Bronchial epithelial cell (primary cell): ENCODE measurements at regions not wholly inside any gene's neighbourhood (a gene's known extent, or its start where the extent isn't known, plus 50 kb on each side); places are given as distances from the start of the nearest gene placed in this dataset.

Experiments used
- DNase-seq: peaks from one replicate; pipeline ENCODE4 v3.0.0-alpha.2; 2010; ENCODE audit warnings: low read depth
- FAIRE-seq: peaks from 2 replicates; lab custom pipeline; 2011; peaks lifted over from hg19 to GRCh38; lab: Jason Lieb, UNC
- H3K27me3 ChIP-seq: 2 replicates; pipeline ENCODE4 v1.5.1; 2011; ENCODE audit warnings: low read length; ENCODE audit not compliant: control insufficient read depth, insufficient read depth
- H3K36me3 ChIP-seq: 2 replicates; pipeline ENCODE4 v1.5.1; 2011; ENCODE audit warnings: low read length; ENCODE audit not compliant: control insufficient read depth, insufficient read depth
- H3K4me3 ChIP-seq: 2 replicates; pipeline ENCODE4 v1.5.1; 2011; ENCODE audit warnings: mild to moderate bottlenecking, low read depth, low read length, control low read depth
- TF ChIP-seq, protein P1 (sequence below): IDR thresholded peaks from 2 replicates; pipeline ENCODE4 v1.5.1; 2011; ENCODE audit warnings: mild to moderate bottlenecking, moderate library complexity, low read length, control low read depth, inconsistent platforms; ENCODE audit not compliant: insufficient read depth, severe bottlenecking

- no peak overlapping the region for H3K4me3 ChIP-seq
- TF ChIP-seq, protein P1, sequence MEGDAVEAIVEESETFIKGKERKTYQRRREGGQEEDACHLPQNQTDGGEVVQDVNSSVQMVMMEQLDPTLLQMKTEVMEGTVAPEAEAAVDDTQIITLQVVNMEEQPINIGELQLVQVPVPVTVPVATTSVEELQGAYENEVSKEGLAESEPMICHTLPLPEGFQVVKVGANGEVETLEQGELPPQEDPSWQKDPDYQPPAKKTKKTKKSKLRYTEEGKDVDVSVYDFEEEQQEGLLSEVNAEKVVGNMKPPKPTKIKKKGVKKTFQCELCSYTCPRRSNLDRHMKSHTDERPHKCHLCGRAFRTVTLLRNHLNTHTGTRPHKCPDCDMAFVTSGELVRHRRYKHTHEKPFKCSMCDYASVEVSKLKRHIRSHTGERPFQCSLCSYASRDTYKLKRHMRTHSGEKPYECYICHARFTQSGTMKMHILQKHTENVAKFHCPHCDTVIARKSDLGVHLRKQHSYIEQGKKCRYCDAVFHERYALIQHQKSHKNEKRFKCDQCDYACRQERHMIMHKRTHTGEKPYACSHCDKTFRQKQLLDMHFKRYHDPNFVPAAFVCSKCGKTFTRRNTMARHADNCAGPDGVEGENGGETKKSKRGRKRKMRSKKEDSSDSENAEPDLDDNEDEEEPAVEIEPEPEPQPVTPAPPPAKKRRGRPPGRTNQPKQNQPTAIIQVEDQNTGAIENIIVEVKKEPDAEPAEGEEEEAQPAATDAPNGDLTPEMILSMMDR, result no peak
- FAIRE-seq, result no peak
Observed at GRCh38 chr1:208951908-208952307, 631.6 kb upstream of the CAMK1G start.

DNA sequence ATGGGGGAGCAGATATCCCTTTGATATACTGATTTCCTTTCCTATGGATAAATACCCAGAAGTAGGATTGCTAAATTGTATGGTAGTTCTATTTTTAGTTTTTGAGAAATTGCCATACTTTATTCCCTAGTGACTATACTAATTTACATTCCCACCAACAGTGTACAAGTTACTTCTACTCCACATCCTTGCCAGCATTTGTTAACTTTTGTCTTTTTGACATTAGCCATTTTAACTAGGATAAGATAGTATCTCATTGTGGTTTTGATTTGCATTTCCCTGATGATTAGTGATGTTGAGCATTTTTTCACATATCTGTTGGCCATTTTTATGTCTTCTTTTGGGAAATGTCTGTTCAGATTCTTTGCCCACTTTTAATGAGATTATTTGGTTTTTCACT, 620.6 kb upstream of the CAMK1G start:
- no peaks in the 10 kb centered on the region for H3K27me3 ChIP-seq
- no peak for FAIRE-seq
- H3K4me3 ChIP-seq, result no peak overlapping the region
- H3K36me3 ChIP-seq, result no peaks in the 10 kb centered on the region
- TF ChIP-seq, protein P1, result no peak
- no peak for DNase-seq

More at GRCh38 chr1:208951908-208952307, 631.6 kb upstream of the CAMK1G start:
- Histone ChIP-seq H3K36me3 (no peaks in the 10 kb centered on the region), H3K27me3 (no peaks in the 10 kb centered on the region)
- DNase-seq, result no peak

- DNase-seq (no peak), FAIRE-seq (no peak)
- Histone ChIP-seq H3K36me3 (no peaks in the 10 kb centered on the region), H3K4me3 (no peak overlapping the region), H3K27me3 (no peaks in the 10 kb centered on the region)
- TF ChIP-seq, protein P1, result no peak
Observed at GRCh38 chr1:208965351-208965750, 618.2 kb upstream of the CAMK1G start.

- DNase-seq (no peak), FAIRE-seq (no peak)
- TF ChIP-seq, protein P1, result no peak
- no peaks in the 10 kb centered on the region for H3K36me3 ChIP-seq
- H3K4me3 ChIP-seq, result no peak overlapping the region
- no peaks in the 10 kb centered on the region for H3K27me3 ChIP-seq
Observed at GRCh38 chr1:208967334-208967733, 616.2 kb upstream of the CAMK1G start.

GRCh38 chr1:208974717-208975116, 608.8 kb upstream of the CAMK1G start:
- FAIRE-seq, result no peak
- Histone ChIP-seq H3K36me3 (no peaks in the 10 kb centered on the region), H3K27me3 (no peaks in the 10 kb centered on the region), H3K4me3 (no peak overlapping the region)
- TF ChIP-seq, protein P1, result no peak
- no peak for DNase-seq

- FAIRE-seq (no peak), DNase-seq (no peak)
- no peak overlapping the region for H3K4me3 ChIP-seq
- H3K36me3 ChIP-seq, result no peaks in the 10 kb centered on the region
- H3K27me3 ChIP-seq, result no peaks in the 10 kb centered on the region
- TF ChIP-seq, protein P1, result no peak
Observed at GRCh38 chr1:208975456-208975855, 608.1 kb upstream of the CAMK1G start.
